Dermis microvascular lymphatic vessel endothelial cell (primary cell): ENCODE measurements at regions not wholly inside any gene's neighbourhood (a gene's known extent, or its start where the extent isn't known, plus 50 kb on each side); places are given as distances from the start of the nearest gene placed in this dataset.

ENCODE experiments used
- DNase-seq, 2 donors: peaks; one replicate each; pipeline versions ENCODE4 v3.0.0 to v3.0.0-alpha.2; 2010; ENCODE audit warnings: low read depth in 2 of 2

DNA sequence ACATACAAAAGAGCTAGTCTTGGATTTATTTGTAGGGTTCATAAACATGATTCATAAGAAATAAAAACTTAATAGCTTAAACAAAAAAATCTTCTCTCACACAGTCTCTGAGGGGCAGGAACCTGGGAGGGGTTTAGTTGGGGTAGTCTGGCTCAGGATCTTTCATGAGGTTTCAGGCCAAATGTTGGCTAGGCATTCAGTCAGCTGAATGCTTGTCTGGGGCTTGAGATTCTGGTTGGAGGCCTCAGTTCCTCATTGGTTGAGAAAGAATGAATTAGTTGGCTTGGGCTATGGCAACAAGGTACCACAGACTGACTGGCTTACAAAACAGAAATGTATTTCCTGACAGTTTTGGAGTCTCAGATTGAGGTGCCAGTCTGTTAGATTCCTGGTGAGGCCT, 74.3 kb downstream of the ANKRD7 start:
- no peak for DNase-seq

DNA sequence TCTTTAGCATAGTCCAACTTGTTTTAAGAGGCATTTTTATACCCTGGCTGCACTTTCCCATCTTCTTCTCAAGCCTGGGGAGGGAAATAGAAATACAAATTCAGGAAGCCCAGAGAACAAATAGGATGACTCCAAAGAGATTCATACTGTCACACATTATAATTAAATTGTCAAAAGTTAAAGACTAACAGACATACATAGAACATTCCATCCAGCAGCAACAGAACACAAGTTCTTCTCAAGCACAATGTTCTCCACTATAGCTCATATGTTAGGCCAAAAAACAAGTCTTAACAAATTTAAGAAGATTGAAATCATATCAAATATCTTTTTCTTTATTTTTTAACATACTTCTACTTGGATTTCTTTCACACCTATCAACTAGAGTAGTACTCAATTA, 75.7 kb downstream of the ANKRD7 start:
- DNase-seq, result no peak

DNA sequence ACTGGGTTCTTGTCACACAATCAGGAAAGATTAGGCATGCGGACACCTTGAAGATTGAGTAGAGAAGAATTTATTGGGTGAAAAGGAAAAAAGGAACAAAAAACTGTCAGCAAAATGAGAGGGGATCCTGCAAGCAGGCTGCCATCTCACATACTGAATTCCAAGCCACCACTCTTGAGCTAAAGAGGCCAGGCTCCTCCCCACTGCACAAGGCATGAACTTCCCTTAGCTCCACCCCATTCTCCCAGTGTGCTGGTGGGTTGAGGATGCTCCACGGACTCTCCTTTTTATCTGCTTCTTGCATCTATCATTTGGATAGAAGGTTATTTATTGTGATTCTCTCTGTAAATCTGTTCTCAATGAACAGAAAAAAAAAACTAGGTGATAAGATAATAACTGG, 79.6 kb downstream of the ANKRD7 start:
- DNase-seq, result no peak

DNA sequence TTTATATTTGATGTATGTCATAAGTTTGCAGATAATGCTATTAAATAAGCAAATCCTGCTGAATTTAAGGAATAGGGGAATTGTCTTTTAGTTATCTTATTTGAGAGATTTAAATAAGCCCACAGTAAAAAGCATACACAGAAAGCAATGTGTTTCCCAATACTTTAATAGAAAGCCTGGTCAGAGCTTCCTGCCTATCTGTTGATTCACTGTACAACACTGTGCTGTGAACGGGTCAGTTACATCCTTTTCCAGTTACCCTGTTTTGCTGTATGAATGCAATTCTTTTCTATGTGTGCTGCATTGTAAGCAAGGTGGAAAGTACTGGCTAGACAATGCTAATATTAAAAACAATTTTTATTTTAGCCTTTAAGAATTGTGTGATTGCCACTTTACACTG, 81.2 kb downstream of the ANKRD7 start:
- no peak for DNase-seq

DNA sequence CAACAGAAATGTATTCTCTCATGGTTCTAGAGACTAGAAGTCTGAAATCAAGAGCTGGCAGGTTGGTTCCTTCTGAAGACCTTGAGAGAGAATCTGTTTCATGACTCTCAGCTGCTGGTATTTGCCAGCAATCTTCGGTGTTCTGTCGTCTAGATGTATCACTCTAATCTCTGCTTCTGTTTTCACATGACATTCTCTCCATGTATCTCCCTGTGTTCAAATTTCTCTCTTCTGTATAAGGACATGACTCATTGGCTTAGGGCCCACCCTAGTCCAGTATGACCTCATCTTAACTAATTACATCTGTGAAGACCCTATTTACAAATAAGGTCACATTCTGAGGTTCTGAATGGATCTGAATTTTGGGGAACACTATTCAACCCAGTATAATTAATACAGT, 82.3 kb downstream of the ANKRD7 start:
- DNase-seq, result no peak

DNA sequence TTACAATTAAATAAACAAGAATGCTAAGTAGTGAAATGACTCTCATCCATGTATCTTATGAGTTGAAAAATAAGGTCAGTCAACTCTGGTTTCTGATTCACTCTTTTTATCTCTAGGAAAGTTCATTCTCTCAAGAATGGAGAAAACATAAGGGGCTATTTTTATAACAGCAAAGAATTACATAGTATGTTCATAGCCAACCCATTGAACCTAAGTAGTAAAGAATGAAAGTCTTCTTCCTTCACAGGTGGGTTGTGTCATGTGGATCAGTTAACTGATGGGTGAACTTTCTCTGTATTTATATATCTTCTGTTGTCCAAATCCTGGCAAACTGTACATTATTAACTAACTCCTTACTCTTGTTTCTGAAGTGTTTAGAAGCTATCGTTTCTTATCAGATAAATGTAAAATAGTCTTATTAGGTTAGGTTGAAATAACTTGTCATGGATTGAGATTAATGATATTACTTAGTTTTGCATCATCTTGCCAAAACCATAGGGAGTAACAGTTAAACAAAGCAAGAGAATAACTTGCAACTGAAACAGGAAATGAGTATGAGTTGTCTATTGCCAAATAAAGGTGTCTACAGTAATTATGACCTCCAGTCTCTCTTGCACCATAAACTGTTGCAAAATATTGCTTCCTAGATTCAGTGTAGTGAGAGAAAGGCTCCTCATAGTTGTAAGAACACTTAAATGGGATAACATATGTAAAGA, 86.8 kb downstream of the ANKRD7 start:
- no peak for DNase-seq

DNA sequence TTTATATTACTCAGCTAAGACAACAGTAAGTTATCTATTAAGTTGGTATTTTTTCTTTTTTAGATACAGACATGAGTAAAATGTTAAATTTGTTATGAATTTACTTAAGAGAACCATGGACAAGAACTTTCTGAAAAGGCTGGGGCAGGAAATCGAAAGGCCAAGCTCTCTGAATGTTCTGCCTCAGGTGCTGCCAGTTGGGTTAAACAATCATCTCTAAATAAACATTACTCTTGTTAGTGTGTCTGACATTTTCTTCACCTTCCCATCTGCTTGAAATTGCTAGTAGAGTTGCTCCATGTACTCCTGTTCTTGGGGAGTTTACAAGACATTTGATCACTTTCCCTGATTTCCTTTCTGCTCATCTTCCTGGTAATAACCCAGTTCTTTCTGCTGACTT, 87.5 kb downstream of the ANKRD7 start:
- DNase-seq, result no peak

DNA sequence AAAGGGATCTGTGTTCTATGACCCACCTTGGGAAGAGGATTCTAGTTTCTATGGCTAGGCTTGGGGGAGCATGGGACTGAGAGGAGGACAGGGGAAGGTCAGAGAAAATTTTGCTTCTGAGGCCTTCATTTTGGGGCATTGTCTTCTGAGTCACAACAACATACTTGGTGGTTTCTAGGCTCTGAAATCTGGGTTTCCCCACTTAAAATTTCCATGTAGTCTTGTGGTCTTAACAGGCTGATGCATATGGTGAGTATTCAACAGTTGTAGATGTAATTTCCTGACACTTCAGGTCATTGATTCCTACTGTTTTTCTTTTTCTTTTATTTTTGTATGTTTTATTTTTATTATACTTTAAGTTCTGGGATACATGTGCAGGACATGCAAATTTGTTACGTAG, 88.5 kb downstream of the ANKRD7 start:
- DNase-seq, result no peak

DNA sequence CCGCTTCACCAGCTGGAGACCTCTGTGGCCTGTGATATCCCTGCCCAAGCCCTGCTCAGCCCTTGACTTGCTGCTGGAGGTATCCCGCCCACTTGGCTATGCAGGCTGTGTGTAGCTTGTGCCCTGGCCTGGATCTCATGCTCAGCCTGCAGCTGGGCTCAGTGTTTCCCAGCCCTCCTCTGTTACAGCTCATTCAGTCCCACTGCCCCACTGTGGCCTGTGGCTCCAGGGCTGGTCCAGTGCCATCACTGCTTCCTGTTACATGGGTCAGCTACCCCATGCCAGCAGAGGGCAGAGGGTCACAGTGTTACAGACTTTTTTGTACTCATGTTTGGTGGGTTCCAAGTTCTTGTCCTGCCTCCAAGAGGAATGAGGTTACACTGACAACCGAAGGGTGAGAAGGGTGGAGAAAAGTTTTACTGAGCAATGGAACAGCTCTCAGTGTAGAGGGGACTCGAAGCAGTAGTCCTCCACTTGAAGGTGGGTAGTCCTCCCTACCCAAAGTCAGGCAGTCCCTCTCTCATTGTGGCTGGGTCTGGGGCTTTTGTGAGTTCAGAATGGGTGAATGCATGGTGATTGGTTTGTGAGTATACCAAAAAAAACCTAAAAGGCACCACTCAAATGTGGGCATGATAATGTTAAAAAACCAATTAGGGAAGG, 100.4 kb downstream of the ANKRD7 start:
- DNase-seq, result no peak

DNA sequence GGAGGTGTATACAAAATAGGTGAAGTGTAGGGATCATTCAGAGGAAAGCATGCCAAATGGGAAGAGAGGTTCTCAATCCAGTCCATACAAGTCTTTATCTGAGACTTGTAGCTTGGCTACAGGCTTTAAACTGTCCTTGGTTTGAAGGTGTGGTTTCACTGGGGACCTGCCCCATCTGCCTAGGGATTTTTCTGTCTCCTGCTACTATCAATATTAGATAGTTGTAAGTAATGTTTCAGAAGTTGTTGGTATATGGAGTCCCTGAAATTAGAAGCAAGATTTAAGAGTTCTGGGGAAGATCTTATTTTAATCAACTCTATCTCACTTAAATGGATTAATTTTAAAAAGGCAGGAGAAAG, 100.9 kb downstream of the ANKRD7 start:
- DNase-seq, result no peak

DNA sequence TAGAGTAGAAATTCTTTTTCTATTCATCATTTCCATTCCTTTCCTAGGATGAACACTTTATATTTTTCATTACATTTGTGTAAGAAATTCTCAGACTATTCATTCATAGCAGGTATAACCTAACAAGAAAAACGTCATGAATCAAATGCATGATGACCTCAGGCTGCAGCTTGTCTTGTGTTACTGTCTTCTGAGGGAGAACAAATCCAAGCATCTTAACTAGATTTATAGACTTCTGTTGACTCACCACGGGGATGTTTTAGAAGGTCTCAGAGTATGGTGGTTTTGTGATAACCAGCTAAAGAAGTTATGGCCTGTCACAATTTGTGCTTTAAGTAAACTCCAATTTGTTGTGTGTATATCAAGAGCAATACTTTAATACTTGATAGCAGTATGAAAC, 102.7 kb downstream of the ANKRD7 start:
- DNase-seq, result no peak

DNA sequence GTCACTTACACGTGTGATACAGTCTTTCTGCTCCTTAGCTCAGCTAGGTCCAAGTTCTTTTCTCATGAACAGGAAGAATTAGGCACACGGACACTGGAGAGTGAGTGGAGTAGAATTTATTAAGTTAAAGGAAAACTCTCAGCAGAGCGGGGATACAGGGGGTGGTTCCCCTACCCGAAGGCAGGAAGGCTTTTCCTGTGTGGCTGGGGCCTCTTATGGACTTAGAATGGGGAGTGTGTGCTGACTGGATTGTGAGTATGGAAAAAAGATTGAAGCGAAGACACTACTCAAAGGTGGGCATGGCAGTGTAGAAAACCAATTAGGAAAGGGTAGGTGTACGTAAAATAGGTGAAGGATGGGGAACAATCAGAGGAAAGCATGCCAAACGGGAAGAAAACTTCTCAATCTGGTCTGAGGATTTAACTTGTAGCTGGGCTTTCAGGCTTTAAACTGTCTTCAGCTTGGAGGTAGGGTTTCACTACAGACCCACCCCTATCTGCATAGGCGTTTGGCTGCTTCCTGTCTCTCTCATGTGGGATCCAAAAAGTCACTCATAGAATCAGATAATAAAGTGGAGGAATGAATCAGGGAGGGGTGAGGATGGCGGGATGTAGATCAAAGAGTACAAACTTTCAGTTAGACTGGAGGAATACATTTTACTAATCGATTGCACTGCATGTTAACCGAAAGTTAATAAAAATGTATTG, 104.2 kb downstream of the ANKRD7 start:
- DNase-seq, result no peak

DNA sequence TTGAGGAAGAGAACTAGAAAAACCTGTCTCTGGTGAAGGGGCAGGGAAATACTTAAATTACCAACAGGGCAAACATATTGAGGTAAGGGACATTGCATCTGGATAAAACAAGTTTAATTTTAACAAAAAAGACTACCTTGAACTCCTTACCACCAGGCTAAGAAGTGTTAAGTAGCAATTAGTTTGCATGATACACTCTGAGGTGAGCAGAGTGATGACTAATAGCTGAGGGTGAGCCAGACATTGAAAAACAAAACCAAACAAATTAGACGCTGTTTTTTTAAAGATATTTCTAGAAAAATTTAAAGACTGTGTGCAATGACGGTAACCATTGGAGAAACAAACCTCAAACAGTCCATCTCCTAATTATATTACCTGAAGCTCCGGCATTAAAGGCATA, 105.9 kb downstream of the ANKRD7 start:
- DNase-seq, result no peak

DNA sequence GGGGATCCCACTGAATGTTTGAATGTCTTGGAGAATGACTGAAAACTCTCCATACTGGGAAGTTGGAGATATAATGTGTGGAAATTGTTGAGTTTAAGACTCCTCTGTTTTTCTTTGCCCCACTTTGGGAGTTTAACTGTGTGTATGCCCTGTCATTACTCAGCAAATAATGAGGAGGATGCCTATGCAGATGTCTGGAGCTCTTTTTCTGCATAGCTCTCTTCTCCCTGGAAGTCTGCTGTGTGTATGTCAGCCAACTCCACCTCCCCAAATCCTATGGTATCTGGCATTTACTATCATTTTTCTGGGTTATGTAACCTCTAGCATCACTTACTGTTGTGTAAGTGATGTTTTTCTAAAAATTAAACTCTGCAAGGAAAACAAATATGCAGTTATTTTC, 122.2 kb downstream of the ANKRD7 start:
- DNase-seq, result no peak

DNA sequence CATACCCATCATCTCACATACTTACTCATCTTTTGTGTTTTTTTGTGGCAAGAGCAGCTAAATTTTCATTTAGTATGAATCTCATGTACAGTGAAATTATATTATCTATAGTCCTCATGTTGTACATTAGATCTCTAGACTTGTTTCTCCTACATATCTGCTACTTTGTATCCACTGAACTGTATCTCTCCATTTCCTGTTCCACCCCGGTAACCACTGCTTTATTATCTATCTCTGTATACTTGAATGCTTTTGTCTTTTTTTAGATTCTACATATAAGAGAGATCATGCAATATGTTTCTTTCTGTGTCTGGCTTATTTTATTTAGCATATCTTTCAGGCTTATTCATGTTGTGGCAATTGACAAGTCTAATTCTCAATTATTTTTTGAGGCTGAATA, 125.1 kb downstream of the ANKRD7 start:
- no peak for DNase-seq

DNA sequence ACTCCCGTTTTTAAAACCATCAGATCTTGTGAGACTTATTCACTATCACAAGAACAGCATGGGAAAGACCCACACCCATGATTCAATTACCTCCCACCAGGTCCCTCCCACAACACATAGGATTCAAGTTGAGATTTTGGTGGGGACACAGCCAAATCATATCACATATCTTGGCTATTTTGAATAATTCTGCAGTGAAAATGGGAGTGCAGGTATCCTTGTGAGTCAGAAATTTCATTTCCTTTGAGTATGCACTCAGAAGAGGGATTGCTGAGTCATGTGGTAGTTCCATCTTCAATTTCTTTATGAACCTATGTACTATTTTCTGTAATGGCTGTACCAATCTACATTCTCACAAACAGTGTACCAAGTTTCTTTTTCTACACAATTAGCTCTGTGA, 125.8 kb downstream of the ANKRD7 start:
- DNase-seq, result no peak

DNA sequence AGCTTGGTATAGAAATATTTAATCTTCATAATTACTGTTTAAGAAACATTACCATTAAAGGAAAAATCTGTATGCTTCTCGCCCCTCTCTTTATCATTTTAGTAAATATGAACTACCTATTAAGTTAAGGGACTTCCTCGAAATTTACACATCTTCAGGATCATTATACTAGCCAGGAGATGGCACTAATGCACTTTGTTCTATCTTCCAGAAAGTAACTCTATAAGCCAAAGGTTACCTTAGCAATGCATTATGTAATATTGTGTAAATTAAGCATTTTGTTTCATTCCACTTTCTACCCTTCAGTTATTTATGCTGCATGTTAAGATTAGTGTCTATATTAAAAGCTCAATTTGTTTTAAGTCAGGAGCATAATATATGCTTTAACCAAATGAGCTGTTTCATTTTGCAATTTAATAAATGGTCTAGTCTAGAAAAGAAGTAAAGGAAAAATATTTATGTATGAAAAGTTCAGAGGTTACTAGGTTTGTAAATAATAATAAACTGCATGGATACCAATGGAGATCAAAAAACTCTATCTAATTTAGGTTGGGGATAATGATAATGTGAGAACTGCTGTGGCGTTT, 128.5 kb downstream of the ANKRD7 start:
- DNase-seq, result no peak

DNA sequence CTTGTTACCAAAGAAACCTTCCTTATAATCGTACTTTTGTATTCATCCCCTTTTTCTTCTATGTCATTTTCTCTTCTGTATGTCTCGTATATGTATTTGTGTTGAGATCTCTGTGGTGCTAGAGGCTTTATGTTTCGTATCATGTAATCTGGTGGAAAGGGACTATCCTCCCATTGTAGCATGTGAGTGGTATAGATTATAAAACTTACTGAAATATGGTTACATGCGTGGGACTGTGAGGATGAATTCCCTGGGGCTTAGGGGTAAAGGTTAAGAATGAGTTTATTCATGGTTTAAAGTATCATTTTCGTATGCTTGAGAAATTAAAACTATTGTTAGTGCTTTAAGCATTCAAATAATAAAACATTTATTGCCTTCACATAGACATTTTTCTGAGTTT, 141.9 kb downstream of the ANKRD7 start:
- DNase-seq, result no peak

DNA sequence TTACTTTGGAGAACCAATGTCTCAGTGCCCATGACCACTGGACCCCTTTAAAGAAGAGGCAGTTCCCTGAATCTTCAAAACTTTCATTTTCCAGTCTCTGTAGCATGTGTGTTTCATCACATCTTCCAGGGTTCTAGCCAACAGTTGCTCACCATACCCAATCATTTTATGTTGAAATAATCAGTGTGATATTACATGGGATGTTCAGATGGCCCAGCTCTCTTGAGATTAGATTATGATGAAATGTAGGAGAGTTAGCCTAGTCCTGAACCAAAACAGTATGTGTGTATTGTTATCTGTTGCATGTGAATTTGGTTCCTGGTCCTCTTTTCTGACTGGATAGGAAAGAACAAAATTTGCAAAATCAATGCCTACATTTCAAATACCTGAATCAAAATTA, 144.5 kb downstream of the ANKRD7 start:
- no peak for DNase-seq

DNA sequence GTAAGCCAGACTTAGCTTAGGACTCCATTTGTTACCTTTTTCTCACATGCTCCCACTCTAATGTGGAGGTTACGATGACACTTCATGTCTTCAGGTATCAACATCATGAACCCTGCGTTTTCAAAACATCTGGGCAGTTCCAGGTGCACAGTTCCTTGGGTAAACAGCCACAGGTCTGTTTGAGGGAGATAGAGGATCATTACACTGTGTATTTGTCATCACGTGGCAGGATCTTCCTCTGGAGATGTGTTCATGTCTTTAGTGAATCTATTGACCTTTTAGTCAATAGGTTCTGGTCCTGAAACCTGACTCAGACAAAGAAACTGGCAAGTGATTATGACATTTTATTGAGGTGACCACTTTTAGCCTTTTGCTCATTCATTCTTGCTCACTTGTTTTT, 145.5 kb downstream of the ANKRD7 start:
- DNase-seq, result no peak

DNA sequence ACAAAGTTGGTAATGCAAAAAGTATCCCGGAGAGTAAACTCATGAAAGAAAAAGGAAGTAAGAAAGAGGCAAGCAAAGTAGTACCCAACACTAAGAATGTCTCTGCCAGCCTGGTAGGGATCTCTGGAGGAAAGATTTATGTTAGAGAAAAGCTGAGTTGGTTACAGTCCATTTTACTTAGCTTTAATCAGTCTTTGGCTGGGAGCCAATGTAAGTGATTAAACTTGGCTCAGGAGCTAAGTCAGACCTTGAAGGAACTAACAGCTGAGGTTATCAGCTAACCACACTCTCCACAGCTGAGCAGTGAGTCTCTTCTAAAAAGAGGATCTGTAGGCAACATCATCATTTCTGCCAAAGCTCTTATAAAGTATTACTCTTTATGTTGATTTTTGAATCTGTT, 148.0 kb downstream of the ANKRD7 start:
- DNase-seq, result no peak

DNA sequence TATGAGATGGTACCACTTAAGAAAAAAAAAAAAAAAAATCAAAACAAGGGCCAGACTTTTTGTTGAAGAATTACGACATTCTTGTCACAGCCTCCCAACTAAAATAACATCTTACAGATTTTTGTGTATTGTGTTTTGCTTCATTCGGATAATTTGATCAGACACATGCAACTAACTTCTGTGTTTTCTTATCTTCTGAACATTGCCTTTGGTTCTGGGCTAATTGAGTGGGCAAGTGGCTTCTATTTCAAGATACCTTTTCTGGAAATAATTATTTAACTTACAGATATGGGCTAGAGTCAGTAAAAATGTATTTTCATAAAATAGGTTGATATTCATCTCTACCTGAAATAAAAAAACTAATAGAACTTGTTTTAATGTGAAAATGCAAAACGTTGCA, 165.1 kb downstream of the ANKRD7 start:
- DNase-seq, result no peak

DNA sequence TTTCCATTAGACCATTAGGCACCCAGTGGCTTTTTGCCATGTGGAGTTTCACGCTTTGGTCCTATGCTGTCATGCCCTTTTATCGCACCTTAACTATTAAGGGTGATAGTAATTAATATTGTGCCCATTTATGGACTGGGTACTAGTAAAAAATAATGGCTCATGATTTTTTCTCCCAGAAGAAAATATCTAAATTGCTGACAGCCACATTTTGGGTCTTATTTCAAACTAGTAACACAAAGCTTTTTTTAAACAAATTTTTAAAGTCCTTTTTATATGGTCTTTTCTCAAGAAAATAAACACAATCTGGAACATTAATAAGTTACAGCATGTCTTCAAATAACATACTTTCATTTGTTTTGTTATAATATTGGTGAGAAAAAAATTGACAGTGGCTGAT, 179.7 kb downstream of the ANKRD7 start:
- DNase-seq, result no peak
